ENCODE measurements at regions not wholly inside any gene's neighbourhood (a gene's known extent, or its start where the extent isn't known, plus 50 kb on each side); places are given as distances from the start of the nearest gene placed in this dataset.

DNA sequence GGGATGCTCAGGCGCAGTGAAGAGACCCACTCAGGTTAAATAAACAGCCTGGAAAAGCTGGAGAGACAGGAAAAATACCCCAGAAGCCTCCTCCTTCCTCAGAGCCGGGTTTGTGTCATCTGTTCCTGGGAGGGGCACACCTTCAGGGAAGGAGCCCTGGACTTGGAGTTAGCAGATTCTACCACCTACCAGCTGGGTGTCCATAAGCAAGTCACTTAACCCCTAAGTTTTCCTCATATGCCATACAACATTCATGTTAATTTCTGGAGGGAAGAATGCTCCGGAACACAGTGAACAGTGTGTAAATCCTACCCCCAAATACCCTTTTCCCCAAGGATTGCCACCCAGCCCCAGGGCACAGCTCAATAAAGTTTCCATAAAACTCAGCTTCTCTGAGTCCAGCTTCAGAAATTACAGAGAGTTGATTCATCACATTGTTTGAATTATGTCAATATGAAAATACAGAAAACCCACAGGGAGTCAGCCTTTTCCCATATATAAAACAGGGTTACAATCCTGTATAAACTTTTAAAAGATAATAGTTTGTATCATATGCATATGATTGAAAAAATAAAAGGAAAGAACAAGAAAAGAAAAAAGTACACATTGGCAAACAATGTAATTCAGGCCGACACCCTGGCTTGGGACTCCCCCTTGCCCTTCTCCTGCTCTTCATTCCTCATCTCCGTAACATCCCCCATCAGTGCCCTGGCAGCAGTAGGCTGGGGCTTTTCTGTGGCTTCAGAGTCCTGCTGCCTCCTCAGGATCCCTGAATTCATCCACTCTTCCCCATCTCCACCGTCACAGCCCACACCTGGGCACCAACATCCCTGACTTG lies 291.8 kb upstream of the USP24 start:
- DNase-seq = no peak

DNA sequence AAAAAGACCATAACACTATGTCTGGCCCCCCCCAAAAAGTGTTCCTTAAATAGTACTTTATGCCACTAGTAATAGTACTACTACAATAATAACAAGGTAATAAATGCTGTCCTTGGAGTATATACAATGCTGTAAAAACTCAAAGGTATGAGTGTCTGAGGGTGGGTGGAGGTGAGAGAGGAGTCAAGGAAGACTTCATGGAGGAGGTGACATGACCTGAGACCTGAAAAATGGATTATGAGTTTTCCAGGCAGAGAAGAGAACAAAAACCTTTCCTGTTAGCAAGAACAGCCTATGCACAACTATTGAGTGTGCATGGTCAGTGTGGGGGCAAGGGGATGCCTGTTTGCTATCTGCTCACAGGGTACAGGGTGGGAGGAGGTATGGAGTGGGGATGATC lies 290.2 kb upstream of the USP24 start:
- no peak for DNase-seq

DNA sequence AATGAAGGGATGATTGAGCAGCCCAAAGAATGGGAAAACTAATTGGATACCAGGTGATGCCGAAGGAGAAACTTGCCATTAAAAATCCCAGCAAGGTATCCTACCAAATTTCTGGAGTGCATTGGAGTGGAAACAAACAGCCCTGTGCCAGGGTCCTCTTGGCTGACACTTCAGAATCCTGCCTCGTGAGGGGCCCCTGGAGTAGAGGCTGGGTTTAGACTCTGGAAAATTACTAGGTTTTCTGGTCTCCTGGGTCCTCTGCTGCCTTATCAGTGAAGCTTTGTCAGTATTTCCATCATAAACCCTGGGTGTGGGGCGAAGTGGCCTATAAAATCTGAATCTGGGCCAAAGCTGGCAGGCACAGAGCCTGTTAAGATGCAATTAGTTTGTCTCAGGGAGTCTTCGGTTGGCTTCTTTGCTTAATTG lies 289.2 kb upstream of the USP24 start:
- DNase-seq = no peak

DNA sequence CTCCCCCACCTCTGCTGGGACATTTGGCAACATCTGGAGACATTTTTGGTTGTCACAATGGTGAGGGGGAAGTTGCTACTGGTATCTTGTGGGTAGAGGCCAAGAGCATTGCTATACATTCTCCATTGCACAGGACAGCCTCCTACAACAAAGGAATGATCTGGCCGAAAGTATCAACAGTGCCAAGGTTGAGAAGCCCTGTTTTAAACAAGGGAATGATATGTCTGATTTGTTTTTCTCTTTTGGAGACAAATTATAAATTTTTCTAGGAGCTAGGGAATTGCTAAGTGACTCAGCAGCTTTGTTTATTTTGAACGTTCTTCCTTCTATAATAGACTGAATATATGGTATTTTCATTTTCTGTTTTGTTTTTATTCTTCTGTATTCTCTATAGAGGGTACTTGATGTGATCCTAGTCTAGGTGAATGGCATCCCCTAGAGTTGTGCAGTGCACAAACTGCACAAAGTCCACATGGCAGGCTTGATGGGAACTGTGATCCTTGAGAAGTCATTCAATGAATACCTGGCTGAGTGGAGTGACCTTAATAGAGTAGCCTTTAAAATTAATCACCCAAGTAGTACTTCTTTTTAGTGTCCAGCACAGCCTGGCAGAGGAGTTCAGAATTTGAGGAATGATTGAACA lies 288.6 kb upstream of the USP24 start:
- DNase-seq = no peak

DNA sequence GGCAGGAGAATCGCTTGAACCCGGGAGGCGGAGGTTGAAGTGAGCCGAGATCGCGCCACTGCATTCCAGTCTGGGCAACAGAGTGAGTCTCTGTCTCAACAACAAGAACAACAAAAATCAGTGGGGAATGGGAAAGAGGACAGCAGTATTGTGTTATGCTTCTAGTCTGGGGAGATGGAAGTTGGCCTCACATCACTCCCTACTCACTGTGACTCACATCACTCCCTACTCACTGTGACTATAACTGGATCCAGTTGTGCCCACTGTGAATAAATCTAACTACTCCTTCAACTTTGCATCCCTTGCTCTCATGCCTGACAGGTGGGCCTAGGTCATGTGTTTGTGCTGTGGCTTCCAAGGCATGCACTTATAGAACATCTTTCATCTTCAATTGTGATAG lies 285.4 kb upstream of the USP24 start:
- DNase-seq = no peak

DNA sequence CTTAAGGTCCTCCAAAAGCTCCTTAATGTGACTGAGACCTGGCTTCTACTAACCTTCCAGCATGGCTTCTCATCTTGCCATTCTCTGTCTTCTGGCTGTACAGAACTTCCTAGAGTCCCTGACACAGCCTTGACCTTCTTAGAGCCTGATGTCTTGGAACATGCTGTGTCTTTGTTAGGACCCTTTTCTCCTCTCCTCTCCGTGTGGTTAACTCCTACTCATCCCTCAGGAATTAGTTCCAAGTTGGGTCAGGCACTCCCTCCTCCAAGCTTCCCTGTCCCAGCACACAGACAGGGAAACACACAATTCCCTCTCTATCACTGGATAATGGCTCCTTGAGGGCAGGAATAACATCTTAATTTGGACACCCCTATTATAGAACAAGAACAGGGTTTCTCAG lies 275.4 kb upstream of the USP24 start:
- DNase-seq = no peak

DNA sequence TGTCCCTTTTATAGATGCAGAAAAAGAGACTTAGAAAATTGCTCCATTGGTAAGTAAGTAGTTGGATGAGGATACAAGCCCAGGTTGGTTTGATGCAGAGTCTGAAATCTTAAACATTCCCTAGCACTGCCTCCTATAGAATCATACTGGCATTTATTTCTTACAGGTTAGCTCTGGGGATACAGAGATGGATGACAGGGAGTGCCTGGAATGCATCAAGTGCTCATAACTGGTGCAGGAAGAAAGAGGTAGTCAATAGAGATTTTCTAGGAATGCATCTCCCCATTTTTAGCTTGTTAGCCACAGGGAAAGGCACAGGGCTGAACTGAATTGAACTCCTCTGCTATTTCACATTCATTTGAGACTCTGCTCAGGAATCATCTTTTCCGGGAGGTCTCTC lies 269.0 kb upstream of the USP24 start:
- no peak for DNase-seq

DNA sequence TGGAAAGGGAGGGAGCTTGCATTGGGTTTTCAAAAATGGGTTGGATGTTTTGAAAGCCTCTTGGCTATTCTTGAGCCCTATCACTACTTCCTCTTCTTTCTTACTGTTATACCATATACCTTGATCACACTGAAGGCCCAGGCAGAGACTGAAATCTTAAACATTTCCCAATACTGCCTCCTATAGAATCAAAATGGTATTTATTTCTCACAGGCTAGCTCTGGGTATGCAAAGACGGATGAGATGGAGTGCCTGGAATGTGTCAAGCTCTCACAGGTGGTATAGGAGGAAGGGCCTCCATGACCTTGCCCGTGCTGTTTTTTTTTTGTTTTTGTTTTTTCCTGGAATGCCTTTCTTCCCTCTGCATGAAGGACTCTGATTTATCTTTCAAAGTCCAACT lies 268.4 kb upstream of the USP24 start:
- no peak for DNase-seq

DNA sequence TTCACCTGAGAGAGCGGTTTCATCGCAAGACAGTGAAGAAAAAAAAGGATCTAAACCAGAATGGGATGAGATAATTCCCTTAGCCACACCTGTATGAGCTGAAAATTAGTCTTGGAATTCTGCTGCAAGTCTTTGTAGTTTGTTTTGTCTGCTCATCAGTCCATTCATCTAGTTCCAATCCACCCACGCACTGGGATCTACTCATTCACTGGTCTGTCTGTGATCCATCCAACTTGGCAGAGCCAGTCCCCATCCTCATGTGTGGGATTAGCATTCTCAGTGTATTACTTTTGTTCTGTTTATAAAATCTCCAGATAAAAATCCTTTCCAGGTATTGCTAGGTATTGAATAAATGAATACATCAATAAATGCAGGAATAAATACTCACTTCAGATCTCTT lies 266.5 kb upstream of the USP24 start:
- DNase-seq = no peak

DNA sequence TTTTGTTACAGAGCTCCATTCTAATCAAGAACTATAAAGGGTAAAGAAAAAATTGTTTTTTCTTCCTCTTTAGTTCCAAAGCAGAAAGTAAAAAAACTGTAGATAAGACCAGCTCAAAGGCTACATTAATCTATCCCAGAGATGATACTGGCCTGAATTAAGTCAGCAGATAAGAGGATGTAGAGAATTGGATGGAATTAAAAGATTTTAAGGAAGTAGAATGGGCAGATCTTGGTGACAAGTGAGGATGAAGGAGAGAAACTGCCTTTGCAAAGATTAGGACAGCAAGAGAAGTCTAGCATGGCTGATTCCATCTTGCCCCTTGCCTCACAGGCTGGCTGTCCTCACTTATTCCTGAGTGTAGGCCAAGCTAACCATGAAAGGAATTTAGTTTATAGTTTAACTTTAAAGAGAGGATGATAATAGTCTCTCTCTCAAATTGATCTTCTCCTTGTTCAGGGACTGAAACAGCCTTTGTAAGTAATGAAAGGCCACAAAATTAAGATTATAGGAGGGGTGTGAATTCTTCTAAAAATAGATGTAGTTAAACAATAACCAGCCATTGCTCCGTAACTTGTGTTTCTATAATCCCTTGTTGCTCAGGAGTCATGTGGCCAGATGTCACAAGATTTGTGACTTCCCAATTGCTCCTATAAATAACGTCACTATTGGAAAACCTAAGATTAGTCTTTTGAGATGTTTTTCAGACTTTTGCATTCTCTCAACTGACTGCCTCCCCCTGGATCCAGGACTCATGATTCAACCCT lies 265.0 kb upstream of the USP24 start:
- DNase-seq = no peak

DNA sequence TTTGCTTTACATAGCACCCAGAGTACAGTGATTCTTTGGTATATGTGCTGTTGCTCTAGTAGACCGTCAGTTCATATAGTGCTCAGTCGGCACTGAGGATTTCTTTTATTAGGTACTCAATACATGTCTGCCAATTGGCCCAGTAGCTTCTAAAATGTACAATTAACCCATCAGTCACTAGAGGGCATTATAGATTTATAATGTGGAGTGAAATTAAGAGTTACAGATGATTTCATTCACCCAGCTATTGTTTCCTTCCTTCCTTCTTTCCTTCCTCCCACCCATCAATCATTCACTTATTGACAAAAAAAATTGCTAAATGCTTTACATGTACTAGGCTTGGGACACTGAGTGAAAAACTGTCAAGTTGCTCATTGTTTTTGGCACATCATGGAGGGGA lies 263.6 kb upstream of the USP24 start:
- DNase-seq = no peak

DNA sequence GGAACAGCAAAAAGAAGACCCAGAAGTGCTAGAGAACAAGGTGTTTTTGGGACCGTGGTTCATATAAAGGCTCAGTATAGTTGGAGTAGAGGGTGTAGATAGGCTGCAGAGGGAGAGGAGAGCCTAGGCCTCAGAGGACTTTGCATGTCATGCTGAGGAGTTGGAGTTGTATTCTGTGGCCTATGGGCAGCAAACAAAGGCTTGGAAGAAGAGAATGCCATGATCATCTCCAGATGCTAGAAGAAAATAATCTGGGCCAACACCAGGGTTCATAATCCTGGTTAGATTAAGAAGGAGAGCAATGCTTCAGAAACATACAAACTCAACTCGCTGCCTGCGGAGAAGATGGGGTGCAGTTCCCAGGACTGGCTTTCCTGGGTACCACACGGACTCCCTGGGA lies 262.8 kb upstream of the USP24 start:
- no peak for DNase-seq

DNA sequence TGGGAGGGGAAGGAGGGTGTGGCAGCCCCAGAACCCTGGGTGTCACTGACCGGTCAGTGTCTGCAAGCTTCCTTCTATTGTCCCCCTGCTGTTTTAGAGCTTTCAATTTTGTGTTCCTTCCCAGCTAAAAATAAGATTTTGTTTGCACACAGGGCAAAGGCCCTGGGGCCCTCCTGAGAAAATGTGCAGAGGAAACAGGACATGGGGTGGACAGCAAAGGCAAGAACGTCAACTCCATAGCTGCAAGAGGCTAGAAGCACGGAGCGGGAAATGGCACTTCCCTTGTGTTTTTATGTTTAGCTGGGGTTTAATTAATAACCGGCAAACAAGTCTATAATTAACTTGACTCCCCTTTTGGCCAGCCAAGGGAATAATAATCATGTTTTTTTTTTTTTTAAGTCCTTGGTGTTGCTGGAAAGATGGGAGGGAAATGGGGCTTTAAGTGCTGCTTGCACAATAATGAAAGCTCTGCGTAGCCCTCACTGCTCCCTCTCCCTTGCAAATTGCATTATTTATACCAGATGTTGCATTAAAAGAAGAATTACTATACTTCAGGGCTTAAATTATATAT lies 261.4 kb upstream of the USP24 start:
- no peak for DNase-seq

DNA sequence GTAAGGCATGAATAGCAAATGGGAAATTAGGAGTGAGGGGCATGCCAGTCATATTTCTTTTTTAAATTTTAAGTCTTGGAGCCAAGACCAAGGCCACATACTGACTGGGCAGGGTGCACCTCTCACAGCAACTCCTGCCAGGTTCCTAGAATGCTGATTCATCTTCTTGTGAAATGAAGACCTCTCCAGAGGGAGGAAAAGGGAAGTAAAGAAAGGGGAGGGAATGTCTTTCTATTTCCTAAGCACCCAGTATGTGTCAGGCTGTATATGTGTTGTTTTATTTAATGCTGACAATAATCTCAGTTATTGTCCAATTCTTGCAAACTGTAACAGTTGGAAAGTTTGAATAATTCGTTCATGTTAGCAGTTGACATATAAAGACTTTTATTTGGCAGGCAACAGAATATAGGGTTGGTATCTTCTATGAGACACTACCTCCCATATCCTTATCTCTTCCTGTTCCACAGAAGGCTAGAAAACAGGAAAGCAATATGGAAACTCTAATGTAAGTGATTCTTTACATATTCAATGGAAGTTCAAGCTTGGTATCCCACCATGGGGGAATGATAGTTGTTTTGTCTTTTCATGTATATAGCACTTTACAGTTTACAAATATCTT lies 259.1 kb upstream of the USP24 start:
- no peak for DNase-seq

DNA sequence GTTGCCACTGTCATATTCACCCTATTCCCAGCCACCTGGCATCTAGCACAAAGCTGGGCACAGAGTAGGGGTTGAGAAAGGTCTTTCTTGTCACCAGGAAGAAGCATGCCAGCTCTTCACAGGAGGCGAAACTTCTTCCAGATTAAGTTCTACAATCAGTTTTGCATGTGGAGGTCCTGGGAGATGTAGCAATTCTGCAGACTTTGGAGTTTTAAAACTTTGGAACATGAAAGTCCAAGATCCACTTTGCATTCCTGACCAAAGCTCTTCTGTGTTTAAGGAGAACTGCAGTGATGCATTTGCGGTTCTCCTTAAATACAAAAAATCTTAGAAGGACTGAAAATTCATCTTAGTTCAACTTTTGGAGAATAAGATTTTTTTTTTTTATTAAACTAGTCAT lies 258.5 kb upstream of the USP24 start:
- DNase-seq = no peak

DNA sequence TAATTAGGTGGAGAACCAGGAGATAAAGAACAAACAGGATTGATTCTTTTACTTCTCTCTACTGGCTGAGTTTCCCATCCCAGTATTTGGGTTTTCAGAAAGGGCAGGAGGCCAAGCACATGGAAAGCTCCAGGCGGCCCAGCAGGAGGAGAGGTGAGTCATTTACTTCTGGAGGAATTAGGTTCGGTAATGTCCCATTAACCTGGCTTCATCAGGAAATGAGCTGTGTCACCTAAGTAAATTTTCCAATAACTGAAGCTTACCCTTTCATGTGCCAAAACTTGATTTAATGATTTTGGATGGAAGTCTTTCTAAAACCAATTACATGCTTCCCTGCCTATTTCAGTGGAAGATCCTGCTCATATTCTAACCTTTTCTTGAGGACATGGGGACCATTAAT lies 257.6 kb upstream of the USP24 start:
- DNase-seq = no peak

DNA sequence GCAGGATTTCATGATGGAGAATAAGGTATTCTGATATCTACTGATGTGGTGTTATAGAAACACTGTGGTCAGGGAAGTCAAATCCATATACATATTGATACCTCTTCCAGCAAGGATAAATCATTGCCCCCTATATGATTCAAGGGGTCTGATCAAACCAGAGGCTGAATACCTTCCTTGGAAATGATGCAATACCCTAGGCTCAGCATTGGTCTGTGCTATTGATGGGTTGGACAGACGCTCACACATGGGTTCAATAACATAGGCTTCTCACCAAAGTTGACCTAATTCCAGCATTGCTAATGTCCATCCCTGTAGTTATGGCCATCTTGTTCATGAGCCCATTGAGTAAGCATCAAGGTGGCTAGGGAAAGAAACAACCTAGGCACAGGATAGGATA lies 257.0 kb upstream of the USP24 start:
- no peak for DNase-seq

DNA sequence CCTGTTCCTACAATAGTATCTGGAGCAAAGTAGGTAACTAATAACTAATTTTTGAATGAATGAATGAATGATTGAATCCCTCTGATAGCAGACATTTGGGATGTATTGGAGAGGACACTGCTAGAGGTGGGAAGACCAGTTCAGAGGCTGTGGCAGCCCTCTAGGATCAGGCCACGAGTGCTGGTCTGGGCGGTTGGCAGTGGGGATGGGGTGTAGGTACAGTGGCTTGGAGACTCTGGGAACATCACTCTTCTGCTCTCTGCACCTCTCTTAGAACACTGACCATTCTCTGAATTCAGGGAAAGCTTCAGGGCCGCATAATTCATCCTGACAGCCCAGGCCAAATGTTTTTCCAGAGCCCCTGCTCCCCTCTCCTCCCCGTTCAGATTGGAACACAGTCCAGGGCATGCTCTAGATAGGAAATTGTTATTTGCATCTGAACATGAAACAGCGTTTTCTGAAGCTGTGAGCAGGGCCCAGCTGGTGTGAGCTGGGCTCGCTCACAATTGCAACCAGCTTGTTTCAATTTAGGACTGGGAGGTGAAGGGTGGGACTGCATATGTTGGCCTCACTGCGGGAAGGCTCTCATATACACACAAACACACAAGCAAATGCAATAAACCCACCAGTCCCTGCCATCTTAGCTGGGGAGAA lies 253.1 kb upstream of the USP24 start:
- no peak for DNase-seq

DNA sequence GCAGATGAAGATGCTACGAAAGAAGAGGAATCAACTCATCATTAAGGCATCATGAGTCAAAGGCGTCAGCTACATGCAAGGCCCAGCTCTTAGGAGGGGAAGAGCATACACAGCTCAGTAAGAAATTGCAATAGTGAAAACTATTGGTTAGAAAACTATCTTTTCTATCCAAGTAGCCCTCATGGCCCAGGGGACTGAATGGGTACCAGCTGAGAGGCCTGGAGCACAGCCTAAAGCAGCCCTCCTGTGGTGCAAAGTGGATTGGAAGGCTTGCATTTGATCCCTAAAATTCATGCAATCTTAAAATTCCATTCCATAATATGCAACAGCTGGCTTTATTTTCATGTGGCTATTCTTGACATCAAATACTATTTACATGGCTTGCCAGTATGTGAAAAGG lies 251.8 kb upstream of the USP24 start:
- DNase-seq = no peak

DNA sequence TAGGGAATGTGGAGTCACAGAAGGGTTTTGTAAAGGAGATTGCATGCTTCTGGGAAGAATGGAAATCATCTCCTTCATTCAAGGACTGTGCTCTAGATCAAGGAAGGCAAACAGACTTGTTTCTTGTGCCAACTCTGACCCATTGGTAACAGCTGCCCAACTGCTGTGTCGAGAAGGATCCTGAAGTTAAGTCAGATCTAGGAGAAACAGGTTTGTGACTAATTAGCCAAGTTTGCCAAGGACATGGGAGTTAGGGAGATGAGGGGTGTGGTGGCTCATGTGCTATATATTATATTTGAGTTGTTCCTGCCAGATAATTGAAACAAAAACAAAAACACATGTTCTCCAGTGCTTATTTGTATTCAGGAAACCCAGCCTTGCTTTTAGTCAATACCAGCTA lies 251.2 kb upstream of the USP24 start:
- DNase-seq = no peak

DNA sequence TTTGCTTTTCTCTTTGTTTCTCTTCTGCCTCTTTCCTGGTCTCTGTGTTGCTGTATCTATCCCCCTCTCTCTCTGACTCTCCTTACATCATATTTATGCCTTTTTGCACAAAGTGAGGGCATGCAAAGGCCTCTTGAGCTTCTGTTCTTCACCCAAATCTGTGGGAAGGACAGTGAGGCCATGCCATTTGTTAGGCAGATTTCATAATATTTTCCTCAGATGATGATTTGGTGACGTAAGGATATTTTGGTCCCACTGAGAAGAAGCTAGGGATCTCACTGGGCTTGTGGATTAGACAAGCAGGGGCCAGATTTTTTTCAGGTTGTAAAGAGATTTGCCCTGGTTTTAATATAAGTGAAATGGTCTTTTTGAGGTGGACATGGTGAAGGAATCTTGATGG lies 249.4 kb upstream of the USP24 start:
- no peak for DNase-seq

DNA sequence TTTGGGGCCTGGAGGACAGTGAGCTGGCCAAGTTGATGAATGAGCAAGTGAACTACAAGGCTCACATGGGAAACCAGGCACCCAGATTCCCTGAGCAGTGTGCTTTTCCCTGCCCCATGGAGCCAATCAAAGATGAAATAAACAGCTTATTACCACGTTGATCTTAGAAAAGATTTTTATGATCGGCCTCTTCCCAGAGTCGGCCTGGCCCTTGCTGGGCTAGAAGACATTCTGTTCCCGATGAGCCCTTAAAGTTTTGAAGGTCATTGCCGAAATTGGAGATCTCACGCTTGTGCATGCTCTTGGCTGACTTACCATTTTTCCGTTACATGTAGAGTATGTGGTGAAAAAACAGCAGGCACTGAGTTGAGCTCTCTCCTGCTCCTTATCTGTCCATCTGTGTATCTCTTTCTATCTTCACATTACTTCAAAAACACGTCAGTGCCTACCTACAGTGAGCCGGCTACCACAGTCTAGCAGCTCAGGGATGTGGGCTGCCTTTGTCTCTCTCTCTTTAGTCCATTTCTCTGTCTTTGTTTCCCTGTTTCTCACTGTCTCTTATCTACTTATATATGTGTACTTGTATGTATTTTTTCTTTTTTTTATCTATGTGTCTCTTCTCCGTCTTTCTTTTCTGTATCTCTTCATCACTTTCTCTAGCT lies 248.8 kb upstream of the USP24 start:
- no peak for DNase-seq
